Activated CD8-positive, alpha-beta memory T cell treated with anti-CD3 and anti-CD28 coated beads for 24 hours (primary cell): ENCODE measurements at regions not wholly inside any gene's neighbourhood (a gene's known extent, or its start where the extent isn't known, plus 50 kb on each side); places are given as distances from the start of the nearest gene placed in this dataset.

Source experiments
- DNase-seq: peaks from one replicate; pipeline ENCODE4 v3.0.0-alpha.2; 2020

DNA sequence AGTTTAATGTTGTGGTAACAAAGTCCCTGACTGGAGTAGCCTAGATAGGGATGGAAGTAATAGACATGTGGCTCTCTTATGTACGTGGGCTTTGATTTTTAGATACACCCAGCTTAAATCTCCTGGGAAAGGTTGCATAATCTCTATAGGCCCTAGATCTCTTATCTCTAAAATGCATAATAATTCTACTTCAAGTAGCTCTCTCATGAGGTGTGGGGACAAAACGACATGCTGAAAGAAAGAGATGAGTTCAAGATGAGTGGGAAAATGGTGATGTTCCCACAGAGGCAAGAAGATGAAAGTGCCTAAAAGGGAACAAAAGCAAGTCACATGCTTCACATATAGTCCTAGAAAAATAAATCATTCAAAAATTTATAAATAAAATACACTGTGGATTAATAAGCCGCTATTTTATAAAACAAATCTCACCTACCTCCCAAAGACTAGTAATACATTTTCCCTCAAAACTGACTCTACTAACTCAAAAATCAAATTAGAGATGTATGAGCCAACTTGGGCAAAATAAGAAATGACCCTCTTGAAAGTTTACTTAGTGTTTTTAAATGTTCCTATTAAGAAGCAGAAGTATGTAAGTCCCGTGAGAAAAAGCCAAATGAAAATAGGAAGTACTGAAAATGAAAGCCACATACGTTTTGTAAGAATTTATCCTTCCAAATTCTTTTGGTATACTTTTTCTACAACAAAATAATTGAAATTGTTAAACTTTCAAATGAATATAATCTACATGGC, 148.2 kb upstream of the ITGA4 start:
- DNase-seq, result no peak

DNA sequence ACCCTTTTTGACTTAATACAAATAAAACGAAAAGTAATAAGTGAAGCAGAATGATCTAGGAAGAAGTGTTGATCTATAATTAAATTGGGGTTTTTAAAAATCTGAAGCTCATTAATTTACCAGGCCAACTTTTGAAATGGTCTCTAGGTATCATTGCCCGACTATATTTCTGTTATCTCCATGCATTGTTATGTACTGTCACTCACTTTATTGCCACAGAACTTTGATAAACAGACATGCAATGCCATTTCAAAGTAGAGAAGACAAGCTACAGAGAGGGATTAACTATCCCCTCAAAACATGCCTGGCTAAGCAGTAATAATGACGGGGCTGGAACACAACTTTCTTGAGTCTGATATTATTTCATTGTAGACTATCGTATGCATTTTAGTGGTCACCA, 147.6 kb upstream of the ITGA4 start:
- DNase-seq, result no peak

DNA sequence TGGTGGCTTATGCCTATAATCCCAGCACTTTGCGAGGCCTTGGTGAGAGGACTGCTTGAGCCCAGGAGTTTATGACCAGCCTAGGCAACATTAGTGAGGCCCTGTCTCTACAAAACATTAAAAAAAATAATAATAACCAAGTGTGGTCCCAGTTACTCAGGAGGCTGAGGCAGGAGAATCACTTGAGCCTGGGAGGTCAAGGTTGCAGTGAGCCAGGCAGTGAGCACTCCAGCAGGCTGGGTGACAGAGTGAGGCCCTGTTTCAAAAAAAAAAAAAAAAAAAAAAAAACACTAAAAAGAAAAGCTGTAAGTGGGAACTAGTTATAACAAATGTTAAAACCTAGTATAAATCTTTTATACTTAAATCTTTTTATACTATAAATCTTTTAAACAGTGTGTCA, 146.2 kb upstream of the ITGA4 start:
- DNase-seq, result no peak

DNA sequence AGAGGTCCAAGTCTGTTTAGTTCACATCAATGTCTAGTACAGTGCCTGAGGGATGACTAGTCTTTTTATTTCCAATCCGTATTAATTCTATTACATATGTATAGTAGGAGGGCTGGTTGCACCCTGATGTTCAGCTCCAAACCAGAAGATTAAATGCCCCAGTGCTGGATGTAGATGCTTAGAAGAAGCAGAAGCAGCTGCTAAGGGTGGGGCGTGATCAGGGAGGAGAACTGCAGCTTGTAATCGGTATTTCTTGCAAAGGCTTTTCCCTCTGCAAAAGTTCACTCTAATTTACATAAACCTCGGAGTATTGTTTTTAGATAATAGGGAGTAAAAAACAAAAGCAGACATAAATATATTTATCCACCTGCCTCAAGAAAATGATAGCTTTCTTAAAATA, 145.3 kb upstream of the ITGA4 start:
- no peak for DNase-seq

- peak; percentile 59 for DNase-seq
Measured at GRCh38 chr2:181312515-181312927, 144.7 kb upstream of the ITGA4 start.

DNA sequence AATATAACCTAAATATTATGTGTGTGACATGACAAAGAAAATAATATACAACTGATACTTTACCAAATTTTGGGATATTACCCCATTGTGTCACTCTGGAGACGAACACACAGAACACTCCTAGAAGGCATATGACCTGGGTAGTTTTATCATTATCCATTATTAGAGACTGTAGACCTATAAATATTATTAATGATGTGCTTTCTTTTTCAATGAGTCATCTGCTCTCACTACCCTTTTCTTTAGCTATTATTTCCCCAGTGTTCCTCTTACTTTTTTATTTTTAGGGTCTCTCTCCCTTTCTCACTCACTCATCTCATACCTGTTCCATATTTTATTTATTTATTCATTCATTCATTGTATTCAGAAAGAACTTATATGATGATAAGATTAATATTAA, 143.3 kb upstream of the ITGA4 start:
- DNase-seq, result no peak

GRCh38 chr2:181314551-181314950, 142.6 kb upstream of the ITGA4 start:
- DNase-seq, result no peak

- no peak for DNase-seq
Measured at GRCh38 chr2:181317511-181317910, 139.7 kb upstream of the ITGA4 start.

DNA sequence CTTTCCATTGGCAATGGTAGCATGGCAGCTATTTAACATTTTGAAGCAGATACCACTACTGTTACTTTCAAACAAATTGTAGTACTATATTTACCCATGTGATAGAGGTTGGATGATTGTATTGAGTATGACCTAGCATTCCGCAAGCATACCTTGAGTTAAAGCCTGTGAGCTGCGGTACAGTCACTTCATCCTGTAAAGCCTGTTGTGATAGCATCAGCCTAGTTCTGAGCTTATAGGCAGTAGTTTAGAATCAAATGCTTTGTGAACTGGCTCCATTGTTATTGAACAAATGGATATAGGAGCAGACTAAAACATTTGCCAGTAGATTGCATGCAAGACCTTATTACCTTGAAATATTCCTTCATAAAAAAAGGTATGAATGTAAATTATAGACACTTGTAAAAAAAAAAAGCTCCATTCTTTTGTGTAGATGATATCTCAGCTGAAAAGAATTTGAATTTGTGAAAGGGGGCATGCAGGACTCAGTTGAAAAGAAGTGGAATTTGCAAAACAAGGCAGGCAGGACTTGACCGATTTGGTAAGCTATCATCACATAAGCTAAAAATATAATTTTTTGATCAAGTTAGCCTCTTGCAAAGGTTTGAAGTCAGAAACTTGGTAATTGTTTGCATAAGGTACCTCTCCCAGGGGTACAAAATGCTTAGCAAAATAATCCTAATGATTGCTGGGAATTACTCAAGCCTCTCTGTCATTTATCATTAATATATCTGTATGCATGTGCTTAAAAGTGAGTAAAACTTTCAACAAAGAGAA, 138.5 kb upstream of the ITGA4 start:
- no peak for DNase-seq

DNA sequence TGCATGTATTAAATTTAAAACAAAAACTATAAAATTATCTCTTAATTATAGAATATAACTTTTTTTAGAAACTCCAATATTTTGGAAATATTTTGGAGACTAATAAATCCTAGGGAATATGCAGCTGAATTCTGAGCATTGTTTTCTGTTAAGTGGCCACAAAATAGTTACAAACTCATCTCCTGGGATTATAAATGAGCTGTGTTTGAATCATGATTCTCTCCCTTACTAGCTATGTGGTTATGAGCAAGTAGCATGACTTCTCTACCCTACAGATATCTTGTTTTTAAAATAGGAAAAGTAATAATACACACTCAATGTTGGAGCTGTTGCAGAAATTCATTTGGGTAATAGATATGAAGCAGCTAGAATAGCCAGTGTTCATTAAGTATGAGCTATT, 137.9 kb upstream of the ITGA4 start:
- no peak for DNase-seq

DNA sequence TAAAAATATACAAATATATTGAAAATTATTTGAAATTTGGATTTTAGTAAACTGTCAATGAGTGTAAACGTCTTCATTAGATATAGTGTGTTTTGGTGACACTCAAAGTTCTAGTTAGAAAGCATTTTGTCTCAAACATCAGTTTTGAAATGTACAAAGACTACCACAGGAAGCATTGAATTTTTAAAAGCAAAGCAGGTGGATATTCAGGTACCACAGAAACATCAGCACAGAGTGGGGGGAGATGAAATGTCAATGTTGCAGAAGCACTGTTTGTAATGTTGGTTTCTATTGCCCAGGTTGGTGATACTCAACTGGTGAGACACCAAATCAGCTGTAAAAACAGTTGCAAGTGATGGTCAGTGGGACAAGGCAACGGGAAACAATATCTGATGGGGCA, 136.5 kb upstream of the ITGA4 start:
- no peak for DNase-seq

GRCh38 chr2:181324912-181325311, 132.3 kb upstream of the ITGA4 start:
- no peak for DNase-seq

DNA sequence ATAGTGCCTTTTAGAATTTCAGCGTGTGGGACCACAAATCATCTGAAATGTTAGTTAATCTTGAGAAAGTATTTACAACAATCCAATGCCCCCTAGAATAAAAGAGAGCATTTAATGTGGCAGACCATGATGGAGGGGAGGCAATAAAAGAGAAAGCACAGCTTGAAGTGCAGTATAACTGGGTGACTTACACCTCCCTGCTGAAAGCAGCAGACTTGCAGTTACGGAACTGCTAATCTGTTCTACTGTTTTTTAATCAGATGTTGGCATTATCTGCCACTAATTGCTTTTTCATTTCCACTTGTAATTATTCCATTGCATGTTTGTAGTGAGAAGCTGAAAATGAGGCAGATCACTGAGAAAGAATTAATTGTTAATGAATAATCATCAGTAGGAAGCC, 130.5 kb upstream of the ITGA4 start:
- no peak for DNase-seq

GRCh38 chr2:181330286-181330685, 126.9 kb upstream of the ITGA4 start:
- DNase-seq, result no peak

- DNase-seq, result no peak
Measured at GRCh38 chr2:181332044-181332605, 125.1 kb upstream of the ITGA4 start.

DNA sequence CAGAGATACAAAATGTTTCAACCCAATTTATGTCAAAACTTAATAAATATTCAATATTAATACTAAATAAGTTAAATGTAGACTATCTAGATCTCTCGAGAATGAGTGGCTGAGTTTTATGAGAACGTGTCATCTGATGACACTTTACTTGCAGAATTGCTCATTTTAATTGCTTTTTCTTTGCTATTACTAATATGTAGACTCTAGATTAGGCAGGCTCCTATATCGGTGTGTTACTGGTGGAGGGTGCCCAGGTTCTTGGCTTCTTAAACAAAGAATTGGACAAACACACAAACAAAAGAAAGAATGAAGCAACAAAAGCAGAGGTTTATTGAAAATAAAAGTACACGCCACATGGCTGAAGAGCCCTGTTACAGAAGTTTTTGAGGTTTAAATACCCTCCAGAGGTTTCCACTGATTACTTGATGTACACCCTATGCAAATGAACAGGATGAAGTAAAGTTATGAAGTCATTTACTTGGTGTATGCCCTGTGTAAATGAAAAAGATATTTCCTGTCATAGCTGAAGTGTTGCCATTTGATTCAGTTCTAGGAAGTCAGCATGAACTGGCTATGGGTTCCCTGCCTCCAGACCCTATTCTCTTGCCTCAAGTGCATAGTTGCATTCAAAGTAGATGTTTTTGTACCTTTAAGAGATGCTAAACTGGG, 122.9 kb upstream of the ITGA4 start:
- DNase-seq, result no peak

GRCh38 chr2:181340891-181341290, 116.3 kb upstream of the ITGA4 start:
- no peak for DNase-seq

DNA sequence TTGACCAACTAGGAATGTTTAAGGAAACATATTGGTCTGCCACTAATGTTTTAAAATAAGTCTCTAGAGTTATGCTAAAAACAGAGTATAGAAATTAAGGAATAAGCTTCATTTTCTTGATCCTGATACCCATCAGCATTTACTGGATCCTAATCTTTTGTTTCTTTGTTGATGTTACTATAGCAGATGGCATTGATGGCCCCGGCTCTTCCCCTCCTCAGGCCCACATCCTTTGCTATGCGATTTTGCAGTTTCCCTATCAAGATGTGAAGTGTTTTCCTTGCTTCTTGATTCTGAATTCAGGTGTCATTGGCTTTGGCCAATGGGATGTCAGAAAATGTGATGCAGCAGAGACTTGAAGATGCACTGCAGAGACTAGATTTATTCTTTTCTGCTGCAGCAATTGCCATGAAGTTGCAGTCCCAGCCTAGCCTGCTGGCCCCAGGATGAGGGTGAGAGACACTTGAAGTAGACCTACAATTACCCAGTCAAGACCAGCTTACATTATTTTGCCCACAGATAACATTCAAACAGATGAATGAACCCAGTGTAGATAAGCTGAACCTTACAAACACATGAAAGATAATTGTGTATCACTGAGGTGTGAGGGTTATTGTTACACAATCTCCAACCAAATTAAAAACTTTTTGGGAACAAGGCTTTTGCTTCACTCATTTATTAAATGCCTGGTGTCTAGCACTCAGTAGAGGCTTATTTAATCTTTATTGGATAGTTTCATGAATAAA, 115.2 kb upstream of the ITGA4 start:
- DNase-seq, result no peak

DNA sequence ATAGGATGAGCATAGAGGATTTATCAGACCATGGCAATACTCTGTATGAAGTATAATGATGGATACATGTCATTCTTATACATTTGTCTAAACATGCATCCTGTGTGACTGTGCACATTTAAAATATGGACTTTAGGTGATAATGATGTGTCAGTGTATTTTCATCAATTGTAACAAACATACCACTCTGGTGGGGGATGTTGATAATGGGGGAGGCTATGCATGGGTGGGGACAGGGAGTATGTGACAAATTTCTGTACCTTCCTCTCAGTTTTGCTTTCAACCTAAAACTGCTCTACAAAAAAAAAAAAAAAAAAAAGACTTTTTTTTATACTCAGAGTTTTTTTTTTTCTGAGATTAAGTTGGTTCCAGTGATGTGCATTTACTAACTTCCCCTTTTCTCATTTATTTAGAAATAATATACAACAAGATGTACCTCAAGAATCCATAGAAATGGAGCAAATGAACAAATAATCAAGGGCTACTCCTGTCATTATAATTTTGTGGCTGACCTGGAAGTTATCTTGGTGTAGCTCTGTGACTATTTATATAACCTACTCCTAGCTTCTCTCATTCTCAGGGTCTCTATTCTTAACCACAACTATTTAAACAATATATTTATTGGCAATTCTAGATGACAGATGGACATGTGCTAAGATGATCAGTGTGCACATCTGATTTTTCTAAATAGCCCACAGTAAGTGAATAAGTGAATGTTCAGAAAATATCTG, 108.9 kb upstream of the ITGA4 start:
- DNase-seq, result no peak

GRCh38 chr2:181352158-181352557, 105.0 kb upstream of the ITGA4 start:
- DNase-seq, result no peak

GRCh38 chr2:181354626-181355025, 102.6 kb upstream of the ITGA4 start:
- no peak for DNase-seq

DNA sequence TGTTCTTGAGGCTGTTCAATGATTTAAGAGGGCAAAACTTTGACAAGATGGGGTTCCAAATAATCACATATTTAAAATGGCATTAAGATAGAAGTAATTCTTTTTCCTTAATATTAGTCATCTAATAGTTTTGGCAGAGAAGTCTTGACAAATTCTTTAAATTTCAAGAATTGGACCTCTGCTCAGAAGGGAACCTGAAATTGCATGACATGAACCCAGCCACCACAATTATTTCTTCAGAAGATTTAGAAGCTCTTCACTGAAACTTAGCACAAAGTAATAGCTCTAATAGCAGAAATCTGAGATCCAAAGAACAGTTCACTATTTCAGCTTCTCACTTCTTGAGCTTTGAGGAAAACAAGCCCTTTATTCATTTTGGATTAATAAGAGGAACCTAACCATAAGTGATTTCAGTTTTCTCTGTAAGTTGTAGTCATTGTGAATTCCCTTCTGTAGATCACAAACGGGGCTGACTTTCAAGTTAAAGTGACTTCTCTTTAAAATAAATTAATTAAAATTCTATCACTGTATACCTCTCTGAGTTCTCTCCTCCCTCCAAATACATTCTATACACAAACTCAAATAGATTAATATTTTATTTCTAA, 100.6 kb upstream of the ITGA4 start:
- DNase-seq, result no peak
